ENCODE measurements at regions not wholly inside any gene's neighbourhood (a gene's known extent, or its start where the extent isn't known, plus 50 kb on each side); places are given as distances from the start of the nearest gene placed in this dataset.

DNA sequence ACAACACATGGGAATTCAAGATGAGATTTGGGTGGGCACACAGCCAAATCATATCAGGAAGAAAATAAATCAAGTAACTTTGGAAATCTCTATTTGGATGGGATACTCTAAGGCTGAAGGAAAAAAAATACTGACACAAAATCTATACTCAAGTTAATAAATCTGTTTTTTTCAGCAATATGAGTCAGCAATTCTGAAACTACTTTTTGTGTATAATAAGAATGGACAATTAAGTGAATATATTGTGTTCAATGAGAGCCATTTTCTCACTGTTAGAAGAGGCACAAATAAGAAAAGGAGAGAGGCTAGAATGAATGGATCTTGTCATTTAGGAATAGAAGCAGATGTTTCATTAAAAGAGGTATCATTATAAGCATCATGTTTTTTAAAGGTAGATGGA is 651.0 kb downstream of the TAF11L14 start:
- TF ChIP-seq POLR2A (IDR thresholded peaks at IDR 0.05): no peak
- TF ChIP-seq, protein P1, sequence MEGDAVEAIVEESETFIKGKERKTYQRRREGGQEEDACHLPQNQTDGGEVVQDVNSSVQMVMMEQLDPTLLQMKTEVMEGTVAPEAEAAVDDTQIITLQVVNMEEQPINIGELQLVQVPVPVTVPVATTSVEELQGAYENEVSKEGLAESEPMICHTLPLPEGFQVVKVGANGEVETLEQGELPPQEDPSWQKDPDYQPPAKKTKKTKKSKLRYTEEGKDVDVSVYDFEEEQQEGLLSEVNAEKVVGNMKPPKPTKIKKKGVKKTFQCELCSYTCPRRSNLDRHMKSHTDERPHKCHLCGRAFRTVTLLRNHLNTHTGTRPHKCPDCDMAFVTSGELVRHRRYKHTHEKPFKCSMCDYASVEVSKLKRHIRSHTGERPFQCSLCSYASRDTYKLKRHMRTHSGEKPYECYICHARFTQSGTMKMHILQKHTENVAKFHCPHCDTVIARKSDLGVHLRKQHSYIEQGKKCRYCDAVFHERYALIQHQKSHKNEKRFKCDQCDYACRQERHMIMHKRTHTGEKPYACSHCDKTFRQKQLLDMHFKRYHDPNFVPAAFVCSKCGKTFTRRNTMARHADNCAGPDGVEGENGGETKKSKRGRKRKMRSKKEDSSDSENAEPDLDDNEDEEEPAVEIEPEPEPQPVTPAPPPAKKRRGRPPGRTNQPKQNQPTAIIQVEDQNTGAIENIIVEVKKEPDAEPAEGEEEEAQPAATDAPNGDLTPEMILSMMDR (IDR thresholded peaks at IDR 0.05): no peak

Data from uterus (tissue), 2 donors.